ENCODE measurements at regions not wholly inside any gene's neighbourhood (a gene's known extent, or its start where the extent isn't known, plus 50 kb on each side); places are given as distances from the start of the nearest gene placed in this dataset.
"Not testable (repeated sequence)": the region's sequence is repeated elsewhere in the genome, so short reads cannot be mapped to it uniquely, and the experiment has no call there.

- not testable (repeated sequence) for DNase-seq (ENCODE audit: low read depth, low spot score)
Measured at GRCh38 chr5:17083276-17083675, 134.2 kb upstream of the BASP1 start.

- peak; percentile 37 for DNase-seq (ENCODE audit: low read depth, low spot score)
Measured at GRCh38 chr5:17087035-17087434, 130.4 kb upstream of the BASP1 start.

GRCh38 chr5:17088051-17088450, 129.4 kb upstream of the BASP1 start:
- DNase-seq (ENCODE audit: low read depth, low spot score), result no peak

- no peak for DNase-seq (ENCODE audit: low read depth, low spot score)
Measured at GRCh38 chr5:17089001-17089400, 128.4 kb upstream of the BASP1 start.

- peak; percentile 76 for DNase-seq (ENCODE audit: low read depth, low spot score)
Measured at GRCh38 chr5:17089690-17090089, 127.7 kb upstream of the BASP1 start.

GRCh38 chr5:17090839-17091238, 126.6 kb upstream of the BASP1 start:
- DNase-seq (ENCODE audit: low read depth, low spot score), result no peak

- no peak for DNase-seq (ENCODE audit: low read depth, low spot score)
Measured at GRCh38 chr5:17094830-17095229, 122.6 kb upstream of the BASP1 start.

- DNase-seq (ENCODE audit: low read depth, low spot score), result peak; percentile 28
Measured at GRCh38 chr5:17096952-17097695, 120.3 kb upstream of the BASP1 start.

- no peak for DNase-seq (ENCODE audit: low read depth, low spot score)
Measured at GRCh38 chr5:17099946-17100345, 117.5 kb upstream of the BASP1 start.

- DNase-seq (ENCODE audit: low read depth, low spot score), result no peak
Measured at GRCh38 chr5:17103461-17103860, 114.0 kb upstream of the BASP1 start.

- no peak for DNase-seq (ENCODE audit: low read depth, low spot score)
Measured at GRCh38 chr5:17105744-17106418, 111.5 kb upstream of the BASP1 start.

- no peak for DNase-seq (ENCODE audit: low read depth, low spot score)
Measured at GRCh38 chr5:17106521-17106920, 110.9 kb upstream of the BASP1 start.

- not testable (repeated sequence) for DNase-seq (ENCODE audit: low read depth, low spot score)
Measured at GRCh38 chr5:17112091-17112716, 105.2 kb upstream of the BASP1 start.

- peak; percentile 86 for DNase-seq (ENCODE audit: low read depth, low spot score)
Measured at GRCh38 chr5:17113174-17113958, 104.1 kb upstream of the BASP1 start.

GRCh38 chr5:17114233-17114632, 103.2 kb upstream of the BASP1 start:
- no peak for DNase-seq (ENCODE audit: low read depth, low spot score)

GRCh38 chr5:17114715-17115599, 102.5 kb upstream of the BASP1 start:
- DNase-seq (ENCODE audit: low read depth, low spot score), result no peak

- no peak for DNase-seq (ENCODE audit: low read depth, low spot score)
Measured at GRCh38 chr5:17115855-17116254, 101.6 kb upstream of the BASP1 start.

- DNase-seq (ENCODE audit: low read depth, low spot score), result peak; percentile 76
Measured at GRCh38 chr5:17118631-17119030, 98.8 kb upstream of the BASP1 start.

GRCh38 chr5:17120209-17120608, 97.2 kb upstream of the BASP1 start:
- DNase-seq (ENCODE audit: low read depth, low spot score), result no peak

GRCh38 chr5:17121776-17122175, 95.7 kb upstream of the BASP1 start:
- no peak for DNase-seq (ENCODE audit: low read depth, low spot score)

- DNase-seq (ENCODE audit: low read depth, low spot score), result peak; percentile 77
Measured at GRCh38 chr5:17123010-17123409, 94.4 kb upstream of the BASP1 start.
